SU-DHL-6 (cell line): ENCODE measurements at regions not wholly inside any gene's neighbourhood (a gene's known extent, or its start where the extent isn't known, plus 50 kb on each side); places are given as distances from the start of the nearest gene placed in this dataset.

Experiments
- H2AFZ ChIP-seq: fragments of 200-600 bp; sonication (generic); 2 replicates; pipeline ENCODE4 v1.6.1; 2014; ENCODE audit warnings: low read depth, mild to moderate bottlenecking, moderate library complexity, mixed read lengths, antibody characterized with exemption, low read length; ENCODE audit not compliant: severe bottlenecking
- H3F3A ChIP-seq: fragments of 200-600 bp; shearing (Covaris generic); 2 replicates; pipeline ENCODE4 v1.6.0; 2016; ENCODE audit warnings: antibody characterized with exemption, mild to moderate bottlenecking; ENCODE audit not compliant: insufficient read depth
- H3K27ac ChIP-seq: fragments of 200-600 bp; sonication (generic); 2 replicates; pipeline ENCODE4 v1.5.1; 2016; ENCODE audit warnings: low read depth, mild to moderate bottlenecking, low read length, moderate library complexity, mixed read lengths
- H3K27me3 ChIP-seq: fragments of 200-600 bp; sonication (generic), shearing (Covaris generic); 2 replicates; pipeline ENCODE4 v1.6.0; 2014; ENCODE audit warnings: mild to moderate bottlenecking, low read length
- H3K36me3 ChIP-seq: fragments of 200-600 bp; sonication (generic); 2 replicates; pipeline ENCODE4 v1.6.1; 2014; ENCODE audit warnings: mild to moderate bottlenecking, low read length, mixed read lengths
- H3K4me2 ChIP-seq: fragments of 300-600, 200-600 bp; shearing (Covaris generic), sonication (generic); 2 replicates; pipeline ENCODE4 v1.6.0; 2014; ENCODE audit warnings: low read length, low read depth, mild to moderate bottlenecking; ENCODE audit not compliant: poor library complexity, severe bottlenecking
- H3K4me3 ChIP-seq: fragments of 200-600 bp; sonication (generic); 2 replicates; pipeline ENCODE4 v1.5.1; 2014; ENCODE audit warnings: antibody characterized with exemption, low read length, mild to moderate bottlenecking, mixed read lengths; ENCODE audit not compliant: insufficient read depth, poor library complexity, severe bottlenecking
- H3K79me2 ChIP-seq: fragments of 200-600 bp; sonication (generic); 2 replicates; pipeline ENCODE4 v1.6.1; 2014; ENCODE audit warnings: mild to moderate bottlenecking, low read length, moderate library complexity; ENCODE audit not compliant: insufficient read depth
- H3K9ac ChIP-seq: fragments of 200-600 bp; sonication (generic); 2 replicates; pipeline ENCODE4 v1.7.0; 2014; ENCODE audit warnings: mild to moderate bottlenecking, low read length
- H3K9me2 ChIP-seq: fragments of 200-600 bp; sonication (generic); replicated peaks from 2 replicates; pipeline ENCODE4 v1.6.1; 2014; ENCODE audit warnings: low read length; ENCODE audit not compliant: insufficient read depth
- H3K9me3 ChIP-seq: fragments of 200-600 bp; sonication (generic); 2 replicates; pipeline ENCODE4 v1.6.1; 2014; ENCODE audit warnings: low read length, mixed read lengths; ENCODE audit not compliant: insufficient read depth
- H4K20me1 ChIP-seq: fragments of 200-600 bp; sonication (generic); 2 replicates; pipeline ENCODE4 v1.6.1; 2014; ENCODE audit warnings: low read depth, mild to moderate bottlenecking, antibody characterized with exemption, low read length, moderate library complexity, mixed read lengths
- CTCF ChIP-seq: fragments of 200-600 bp; sonication (generic); IDR thresholded peaks from one replicate; pipeline ENCODE4 v1.5.1; 2017; ENCODE audit warnings: antibody characterized with exemption, mild to moderate bottlenecking, low read length, moderate library complexity; ENCODE audit not compliant: insufficient read depth, poor library complexity, severe bottlenecking
- EZH2phosphoT487 ChIP-seq: fragments of 200-600 bp; sonication (generic), shearing (Covaris generic); conservative IDR thresholded peaks from 2 replicates; pipeline ENCODE4 v1.6.1; 2018; ENCODE audit warnings: mild to moderate bottlenecking, antibody characterized with exemption, low read length, moderate library complexity, mixed read lengths

DNA sequence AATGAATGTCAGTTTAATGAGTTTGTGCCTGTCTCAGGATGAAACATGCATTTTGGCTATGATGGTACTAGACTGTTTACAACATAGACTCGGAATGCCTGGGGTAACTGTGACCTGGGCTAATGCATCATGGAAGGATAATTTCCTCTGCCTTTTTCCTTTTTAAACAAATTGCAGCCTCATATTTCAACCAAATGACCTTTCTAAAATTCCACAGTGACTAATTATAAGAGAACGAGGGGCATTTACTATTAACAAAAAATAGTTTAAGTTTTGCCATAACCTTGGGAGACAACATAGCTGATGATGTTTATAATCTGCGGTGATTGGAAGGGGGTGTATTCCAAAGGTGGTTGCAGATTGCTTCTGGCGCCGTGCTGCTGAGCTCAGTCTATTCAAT lies 1140.5 kb downstream of the GALC start:
- no peak overlapping the region for H3K4me2 ChIP-seq
- no peak overlapping the region for H2AFZ ChIP-seq
- no peaks in the 10 kb centered on the region for H3K79me2 ChIP-seq
- TF ChIP-seq CTCF (no peak), EZH2phosphoT487 (no peak)
- no peaks in the 10 kb centered on the region for H3K9me2 ChIP-seq
- no peaks in the 10 kb centered on the region for H3K9me3 ChIP-seq
- H3K9ac ChIP-seq, result no peak overlapping the region
- H3K27me3 ChIP-seq, result no peaks in the 10 kb centered on the region
- H3K36me3 ChIP-seq, result no peaks in the 10 kb centered on the region
- no peak overlapping the region for H3K4me3 ChIP-seq
- H4K20me1 ChIP-seq, result no peaks in the 10 kb centered on the region
- H3K27ac ChIP-seq, result no peak overlapping the region
- no peaks in the 10 kb centered on the region for H3F3A ChIP-seq

- no peaks in the 10 kb centered on the region for H3K9me2 ChIP-seq
- no peaks in the 10 kb centered on the region for H3K36me3 ChIP-seq
- no peaks in the 10 kb centered on the region for H3F3A ChIP-seq
- H2AFZ ChIP-seq, result no peak overlapping the region
- H3K27me3 ChIP-seq, result no peaks in the 10 kb centered on the region
- no peaks in the 10 kb centered on the region for H3K79me2 ChIP-seq
- H4K20me1 ChIP-seq, result no peaks in the 10 kb centered on the region
- H3K9me3 ChIP-seq, result no peaks in the 10 kb centered on the region
- TF ChIP-seq CTCF, result no peak
- TF ChIP-seq EZH2phosphoT487, result no peak
- H3K9ac ChIP-seq, result no peak overlapping the region
- H3K4me3 ChIP-seq, result no peak overlapping the region
- no peak overlapping the region for H3K4me2 ChIP-seq
- H3K27ac ChIP-seq, result no peak overlapping the region
Measured at GRCh38 chr14:86847140-86847539, 1145.8 kb downstream of the GALC start.

- no peaks in the 10 kb centered on the region for H3K36me3 ChIP-seq
- no peak overlapping the region for H3K9ac ChIP-seq
- H3K4me3 ChIP-seq, result no peak overlapping the region
- H3K27me3 ChIP-seq, result no peaks in the 10 kb centered on the region
- no peaks in the 10 kb centered on the region for H3F3A ChIP-seq
- no peak overlapping the region for H3K27ac ChIP-seq
- no peak overlapping the region for H3K4me2 ChIP-seq
- TF ChIP-seq EZH2phosphoT487 (no peak), CTCF (no peak)
- H2AFZ ChIP-seq, result no peak overlapping the region
- no peaks in the 10 kb centered on the region for H3K79me2 ChIP-seq
- no peaks in the 10 kb centered on the region for H3K9me3 ChIP-seq
- H4K20me1 ChIP-seq, result no peaks in the 10 kb centered on the region
- no peaks in the 10 kb centered on the region for H3K9me2 ChIP-seq
Measured at GRCh38 chr14:86838363-86838762, 1154.6 kb downstream of the GALC start.

DNA sequence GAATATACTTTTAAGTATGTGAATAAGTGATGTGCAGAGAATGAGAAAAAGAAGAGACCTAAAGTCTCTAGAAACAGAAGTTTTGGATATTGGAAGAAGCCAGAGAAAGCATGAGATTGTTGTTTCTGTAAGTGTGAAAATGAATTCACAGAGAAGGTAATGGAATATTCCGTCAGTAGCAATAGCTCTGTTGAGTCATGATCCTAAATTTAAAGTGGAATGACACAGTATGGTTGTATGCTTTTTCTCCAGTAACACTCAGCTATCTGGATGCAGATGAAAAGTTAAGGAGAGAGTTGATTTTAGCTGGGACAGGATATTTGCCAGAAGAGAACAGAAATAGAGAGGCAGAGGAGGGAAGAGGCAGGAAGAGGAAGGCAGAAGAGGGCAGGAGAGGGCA lies 1166.3 kb downstream of the GALC start:
- no peak for TF ChIP-seq EZH2phosphoT487
- no peak for TF ChIP-seq CTCF
- Histone ChIP-seq H3K4me3 (no peak overlapping the region), H3K9me2 (no peaks in the 10 kb centered on the region), H3K4me2 (no peak overlapping the region), H3K9ac (no peak overlapping the region), H3K36me3 (no peaks in the 10 kb centered on the region), H3K27me3 (no peaks in the 10 kb centered on the region), H3F3A (no peaks in the 10 kb centered on the region), H3K79me2 (no peaks in the 10 kb centered on the region), H4K20me1 (no peaks in the 10 kb centered on the region), H2AFZ (no peak overlapping the region), H3K9me3 (no peaks in the 10 kb centered on the region), H3K27ac (no peak overlapping the region)
